Kidney epithelial cell (primary cell): ENCODE measurements at regions not wholly inside any gene's neighbourhood (a gene's known extent, or its start where the extent isn't known, plus 50 kb on each side); places are given as distances from the start of the nearest gene placed in this dataset.

ENCODE experiments used
- DNase-seq: peaks from one replicate; pipeline ENCODE4 v3.0.0-alpha.2; 2010; ENCODE audit warnings: low read depth
- H3K27me3 ChIP-seq: 2 replicates; pipeline ENCODE4 v1.6.0; 2011; ENCODE audit warnings: low read length; ENCODE audit not compliant: control insufficient read depth, insufficient read depth
- H3K36me3 ChIP-seq: 2 replicates; pipeline ENCODE4 v1.5.1; 2011; ENCODE audit warnings: low read length; ENCODE audit not compliant: control insufficient read depth, insufficient read depth
- H3K4me3 ChIP-seq: 2 replicates; pipeline ENCODE4 v1.5.1; 2011; ENCODE audit warnings: low read depth, mild to moderate bottlenecking, control low read depth, low read length
- TF ChIP-seq, protein P1 (sequence below): IDR thresholded peaks from 2 replicates; pipeline ENCODE4 v1.5.1; 2011; ENCODE audit warnings: mild to moderate bottlenecking, moderate library complexity, low read length, control low read depth, inconsistent platforms; ENCODE audit not compliant: insufficient read depth, poor library complexity, severe bottlenecking

DNA sequence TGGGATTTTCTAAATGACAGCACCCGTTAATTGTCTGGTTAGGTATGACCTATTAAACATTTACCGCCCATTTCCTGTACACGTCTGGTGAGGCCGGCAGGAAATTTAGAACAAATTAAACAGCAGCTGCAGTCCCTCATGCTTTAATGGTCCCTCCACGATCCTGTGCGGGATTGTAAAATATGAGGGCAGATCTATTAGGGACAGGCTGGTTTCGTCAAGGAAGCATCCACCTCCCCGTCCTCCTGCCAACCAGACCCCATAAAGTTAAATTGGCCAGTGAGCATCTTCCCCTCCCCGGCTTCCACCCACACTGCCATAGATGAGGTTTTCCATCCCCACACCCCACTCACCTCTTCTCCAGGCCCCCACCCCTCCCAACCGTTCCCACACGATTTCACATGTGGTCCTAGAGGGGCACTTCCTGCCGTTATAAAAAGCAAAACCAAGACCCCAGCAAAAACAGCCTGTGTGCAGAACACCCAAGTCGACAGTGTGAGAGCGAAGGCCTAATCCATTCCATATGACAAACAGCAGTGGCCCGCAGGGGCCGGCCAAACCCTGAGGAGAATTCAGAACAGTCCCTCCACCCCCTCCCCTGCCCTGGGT lies 331.9 kb downstream of the FOXL1 start:
- Histone ChIP-seq H3K36me3 (no peaks in the 10 kb centered on the region), H3K4me3 (no peak overlapping the region), H3K27me3 (no peaks in the 10 kb centered on the region)
- TF ChIP-seq, protein P1, sequence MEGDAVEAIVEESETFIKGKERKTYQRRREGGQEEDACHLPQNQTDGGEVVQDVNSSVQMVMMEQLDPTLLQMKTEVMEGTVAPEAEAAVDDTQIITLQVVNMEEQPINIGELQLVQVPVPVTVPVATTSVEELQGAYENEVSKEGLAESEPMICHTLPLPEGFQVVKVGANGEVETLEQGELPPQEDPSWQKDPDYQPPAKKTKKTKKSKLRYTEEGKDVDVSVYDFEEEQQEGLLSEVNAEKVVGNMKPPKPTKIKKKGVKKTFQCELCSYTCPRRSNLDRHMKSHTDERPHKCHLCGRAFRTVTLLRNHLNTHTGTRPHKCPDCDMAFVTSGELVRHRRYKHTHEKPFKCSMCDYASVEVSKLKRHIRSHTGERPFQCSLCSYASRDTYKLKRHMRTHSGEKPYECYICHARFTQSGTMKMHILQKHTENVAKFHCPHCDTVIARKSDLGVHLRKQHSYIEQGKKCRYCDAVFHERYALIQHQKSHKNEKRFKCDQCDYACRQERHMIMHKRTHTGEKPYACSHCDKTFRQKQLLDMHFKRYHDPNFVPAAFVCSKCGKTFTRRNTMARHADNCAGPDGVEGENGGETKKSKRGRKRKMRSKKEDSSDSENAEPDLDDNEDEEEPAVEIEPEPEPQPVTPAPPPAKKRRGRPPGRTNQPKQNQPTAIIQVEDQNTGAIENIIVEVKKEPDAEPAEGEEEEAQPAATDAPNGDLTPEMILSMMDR = no peak
- DNase-seq = no peak

DNA sequence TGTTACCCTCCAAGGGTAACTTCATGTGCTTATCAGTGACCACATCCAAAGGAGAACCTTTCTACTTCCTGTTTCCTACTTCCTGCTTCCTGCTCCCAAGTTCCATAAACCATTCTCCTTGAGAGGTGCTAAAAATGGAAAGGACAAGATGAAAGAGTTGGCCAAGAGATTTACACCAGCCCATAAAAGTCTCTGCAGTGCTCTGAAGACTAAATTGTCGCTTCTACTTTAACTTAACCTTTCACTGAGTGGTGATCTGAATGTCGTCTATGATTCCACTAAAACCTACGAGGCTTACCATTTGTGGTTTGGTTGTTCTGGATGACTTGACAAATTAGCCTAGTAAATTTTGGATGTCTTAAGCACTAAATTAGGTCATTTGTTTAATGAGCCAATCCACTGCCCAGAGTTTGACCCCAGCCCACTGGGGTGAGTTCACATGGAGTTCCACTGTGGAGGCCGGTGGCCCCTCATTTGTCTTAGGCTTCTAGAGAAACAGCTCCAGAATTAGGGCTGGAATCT lies 333.1 kb downstream of the FOXL1 start:
- H3K36me3 ChIP-seq = no peaks in the 10 kb centered on the region
- H3K4me3 ChIP-seq = no peak overlapping the region
- DNase-seq = no peak
- no peaks in the 10 kb centered on the region for H3K27me3 ChIP-seq
- TF ChIP-seq, protein P1 = no peak

DNA sequence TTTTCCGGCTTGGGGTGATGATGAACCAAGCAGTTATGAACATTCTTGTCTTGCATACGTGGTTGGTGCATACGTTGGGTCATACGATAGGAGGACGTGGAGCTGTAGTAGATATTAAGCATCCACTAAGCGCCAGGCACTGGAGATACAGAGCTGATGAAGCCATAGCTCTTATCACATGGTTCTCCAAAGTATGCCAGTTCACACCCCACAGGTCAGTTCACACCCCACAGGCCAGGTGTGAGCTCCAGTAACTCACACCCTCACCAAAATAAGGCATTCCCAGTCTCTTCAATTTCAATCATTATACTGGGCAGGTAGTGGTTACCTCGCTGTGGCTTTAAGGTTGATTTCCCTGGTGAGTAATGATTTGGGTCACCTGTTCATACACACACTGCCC lies 335.5 kb downstream of the FOXL1 start:
- DNase-seq = no peak
- Histone ChIP-seq H3K4me3 (no peak overlapping the region), H3K27me3 (no peaks in the 10 kb centered on the region), H3K36me3 (no peaks in the 10 kb centered on the region)
- TF ChIP-seq, protein P1 = no peak

DNA sequence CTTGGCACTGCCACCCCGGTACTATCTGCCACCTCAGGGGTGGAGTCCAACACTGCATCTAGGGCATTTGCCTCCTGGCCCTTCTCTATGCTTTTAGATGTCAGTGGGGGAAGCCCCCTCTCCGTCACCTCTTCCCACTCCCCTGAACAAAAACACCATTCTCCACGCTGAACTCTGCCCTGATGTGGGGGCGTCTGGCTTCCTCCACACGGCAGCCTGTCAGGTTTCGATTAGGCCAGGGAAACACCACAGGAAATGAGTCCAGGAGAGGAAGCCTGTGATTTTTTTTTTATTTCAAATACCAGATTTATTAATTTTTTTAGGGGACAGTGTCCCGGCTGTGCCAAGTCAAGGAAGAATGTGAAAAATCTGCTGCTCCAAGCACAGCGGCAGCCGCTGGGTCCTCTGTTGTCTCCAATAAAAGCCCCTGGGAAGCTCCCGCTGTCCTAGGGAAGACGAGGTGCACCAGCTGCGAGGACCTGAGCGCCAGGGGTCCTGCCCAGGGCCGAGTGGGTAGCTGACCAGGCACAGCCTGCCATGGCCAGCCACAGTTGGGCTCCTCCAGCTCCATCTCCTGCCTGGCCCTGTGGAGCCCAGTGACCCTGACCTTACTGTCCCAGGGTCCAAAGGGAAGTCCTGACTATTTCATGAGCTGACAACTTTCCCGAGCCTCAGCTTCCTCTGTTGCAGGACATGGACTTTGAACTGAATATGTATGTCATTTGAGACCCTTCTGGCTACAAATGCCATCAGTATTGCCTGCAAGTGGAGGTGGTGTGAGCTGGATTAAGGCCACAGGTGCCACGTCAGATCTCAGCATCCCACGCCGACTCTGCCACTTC lies 336.7 kb downstream of the FOXL1 start:
- Histone ChIP-seq H3K4me3 (no peak overlapping the region), H3K36me3 (no peaks in the 10 kb centered on the region), H3K27me3 (peaks cover 6% of the 10 kb centered on the region)
- TF ChIP-seq, protein P1 = no peak
- no peak for DNase-seq

DNA sequence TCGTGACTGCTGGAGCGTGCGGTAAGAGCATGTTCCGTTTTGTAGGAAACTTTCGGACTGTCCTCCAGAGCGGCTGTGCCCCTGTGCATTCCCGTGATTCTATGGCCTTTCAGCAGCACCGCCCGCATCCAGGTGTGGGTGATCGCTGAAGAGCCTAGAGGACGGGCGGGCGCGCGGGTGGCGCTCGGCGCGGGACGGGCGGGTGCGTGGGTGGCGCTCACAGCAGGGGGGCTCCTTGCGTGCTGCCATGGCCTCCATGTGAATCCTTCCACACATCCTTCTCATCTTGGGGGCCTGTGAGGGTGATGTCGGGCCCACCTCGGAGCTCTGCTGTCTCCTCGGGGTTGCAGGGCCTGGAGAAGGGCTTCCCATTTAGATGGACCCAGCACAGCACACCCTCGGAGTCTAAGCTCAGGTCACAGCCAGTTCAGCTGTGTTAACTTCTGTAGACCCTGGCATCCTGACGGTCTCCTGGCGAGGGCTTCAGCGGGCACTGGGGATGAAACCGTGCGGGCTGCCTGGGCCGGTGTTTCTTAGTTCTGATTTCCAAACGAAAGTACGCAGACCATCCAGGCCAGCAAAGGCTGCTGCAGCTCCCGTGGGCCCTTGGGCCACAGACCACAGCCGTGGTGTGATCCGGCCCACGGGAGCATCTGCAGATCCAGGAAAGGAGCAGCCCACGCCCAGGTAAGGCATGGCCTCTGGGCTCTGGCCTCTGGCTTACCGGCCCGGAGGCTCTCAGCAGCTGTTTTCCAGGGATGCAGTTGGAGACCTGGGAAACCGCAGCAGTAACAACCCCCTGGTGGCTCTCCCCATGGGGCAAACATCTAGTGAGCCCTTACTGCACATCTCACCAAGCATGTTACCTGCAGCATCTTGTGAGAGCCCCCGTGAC lies 339.4 kb downstream of the FOXL1 start:
- H3K36me3 ChIP-seq = no peaks in the 10 kb centered on the region
- no peak for DNase-seq
- TF ChIP-seq, protein P1 = no peak
- peaks cover 6% of the 10 kb centered on the region for H3K27me3 ChIP-seq
- no peak overlapping the region for H3K4me3 ChIP-seq
